ENCODE measurements at regions not wholly inside any gene's neighbourhood (a gene's known extent, or its start where the extent isn't known, plus 50 kb on each side); places are given as distances from the start of the nearest gene placed in this dataset.
"Not testable (repeated sequence)": the region's sequence is repeated elsewhere in the genome, so short reads cannot be mapped to it uniquely, and the experiment has no call there.

- no peak for DNase-seq
These were observed 167.1 kb upstream of the TOP1 start for GRCh38 chr20:40861427-40862008.

GRCh38 chr20:40863355-40863919 lies 165.2 kb upstream of the TOP1 start:
- DNase-seq = no peak

- no peak for DNase-seq
These were observed 164.2 kb upstream of the TOP1 start for GRCh38 chr20:40864470-40864869.

- DNase-seq = no peak
These were observed 163.5 kb upstream of the TOP1 start for GRCh38 chr20:40865095-40865494.

- DNase-seq = no peak
These were observed 162.6 kb upstream of the TOP1 start for GRCh38 chr20:40866056-40866455.

- no peak for DNase-seq
These were observed 159.9 kb upstream of the TOP1 start for GRCh38 chr20:40868551-40869217.

- DNase-seq = no peak
These were observed 159.1 kb upstream of the TOP1 start for GRCh38 chr20:40869218-40870147.

- DNase-seq = no peak
These were observed 153.2 kb upstream of the TOP1 start for GRCh38 chr20:40875116-40876085.

GRCh38 chr20:40878099-40878498 lies 150.5 kb upstream of the TOP1 start:
- DNase-seq = not testable (repeated sequence)

GRCh38 chr20:40880063-40880728 lies 148.4 kb upstream of the TOP1 start:
- no peak for DNase-seq

GRCh38 chr20:40880729-40881109 lies 147.9 kb upstream of the TOP1 start:
- DNase-seq = no peak

GRCh38 chr20:40882152-40882551 lies 146.5 kb upstream of the TOP1 start:
- peak; percentile 19 for DNase-seq

GRCh38 chr20:40883097-40883496 lies 145.5 kb upstream of the TOP1 start:
- no peak for DNase-seq

GRCh38 chr20:40887105-40887504 lies 141.5 kb upstream of the TOP1 start:
- DNase-seq = no peak

GRCh38 chr20:40889266-40889665 lies 139.4 kb upstream of the TOP1 start:
- not testable (repeated sequence) for DNase-seq

- DNase-seq = no peak
These were observed 138.4 kb upstream of the TOP1 start for GRCh38 chr20:40890181-40890580.

- DNase-seq = no peak
These were observed 138.0 kb upstream of the TOP1 start for GRCh38 chr20:40890635-40891034.

GRCh38 chr20:40891351-40891750 lies 137.3 kb upstream of the TOP1 start:
- DNase-seq = no peak

GRCh38 chr20:40892642-40893041 lies 136.0 kb upstream of the TOP1 start:
- DNase-seq = no peak

GRCh38 chr20:40893610-40894236 lies 134.9 kb upstream of the TOP1 start:
- DNase-seq = no peak

- DNase-seq = no peak
These were observed 134.4 kb upstream of the TOP1 start for GRCh38 chr20:40894237-40894630.

All from CD4-positive, alpha-beta T cell treated with Interleukin-4 for 4 hours (primary cell).